Adrenal gland (tissue), 5 donors: ENCODE measurements at regions not wholly inside any gene's neighbourhood (a gene's known extent, or its start where the extent isn't known, plus 50 kb on each side); places are given as distances from the start of the nearest gene placed in this dataset.

Experiments used
- POLR2A ChIP-seq, 2 donors: fragments of 450-650 bp; IDR thresholded peaks; one replicate each; pipeline ENCODE4 v1.6.1; 2017; ENCODE audit warnings: antibody characterized with exemption in 2 of 2, mild to moderate bottlenecking in 2 of 2, moderate library complexity in 1 of 2
- TF ChIP-seq, protein P1 (sequence below), 6 experiments: fragments of 450-650 bp in 4 of 6; fragments of 200-600 bp in 2 of 6; sonication (generic) in 1 of 6; IDR thresholded peaks; 1 replicate in 5 of 6; 2 replicates in 1 of 6; pipeline versions ENCODE4 v1.5.1 to v1.8.0; 2016 to 2021; ENCODE audit warnings: antibody characterized with exemption in 6 of 6, mild to moderate bottlenecking in 2 of 6, moderate library complexity in 1 of 6
- donor health status: DM: no; HTN: no; CAD: no.

DNA sequence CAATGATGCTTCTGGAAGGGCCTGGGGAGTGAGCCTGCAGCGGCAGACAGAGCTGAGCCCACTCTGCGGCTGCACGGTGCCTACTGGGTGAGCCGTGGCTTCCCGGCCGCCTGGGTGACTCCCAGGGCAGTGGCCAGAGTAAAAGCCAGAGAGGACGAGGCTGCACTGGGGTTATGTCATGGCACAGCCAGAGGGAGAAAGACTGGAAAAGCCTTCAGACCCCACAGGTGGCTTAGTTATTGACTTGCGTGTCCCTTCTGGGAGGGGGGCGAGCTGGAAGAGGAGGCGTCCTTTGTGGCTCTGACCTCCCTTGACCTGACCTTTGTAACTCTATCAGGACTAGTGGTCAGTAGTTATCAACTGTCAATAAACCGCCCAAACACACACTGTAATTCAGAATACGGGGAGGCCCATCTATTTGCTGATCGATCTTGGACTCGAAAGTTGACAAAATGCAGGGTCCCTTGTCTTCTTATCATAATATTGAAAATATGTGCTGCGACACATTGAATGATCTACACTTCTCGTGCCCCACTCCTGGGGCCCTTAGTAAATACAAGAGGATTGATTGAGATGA, 385.9 kb upstream of the ZFHX3 start:
- TF ChIP-seq, protein P1, sequence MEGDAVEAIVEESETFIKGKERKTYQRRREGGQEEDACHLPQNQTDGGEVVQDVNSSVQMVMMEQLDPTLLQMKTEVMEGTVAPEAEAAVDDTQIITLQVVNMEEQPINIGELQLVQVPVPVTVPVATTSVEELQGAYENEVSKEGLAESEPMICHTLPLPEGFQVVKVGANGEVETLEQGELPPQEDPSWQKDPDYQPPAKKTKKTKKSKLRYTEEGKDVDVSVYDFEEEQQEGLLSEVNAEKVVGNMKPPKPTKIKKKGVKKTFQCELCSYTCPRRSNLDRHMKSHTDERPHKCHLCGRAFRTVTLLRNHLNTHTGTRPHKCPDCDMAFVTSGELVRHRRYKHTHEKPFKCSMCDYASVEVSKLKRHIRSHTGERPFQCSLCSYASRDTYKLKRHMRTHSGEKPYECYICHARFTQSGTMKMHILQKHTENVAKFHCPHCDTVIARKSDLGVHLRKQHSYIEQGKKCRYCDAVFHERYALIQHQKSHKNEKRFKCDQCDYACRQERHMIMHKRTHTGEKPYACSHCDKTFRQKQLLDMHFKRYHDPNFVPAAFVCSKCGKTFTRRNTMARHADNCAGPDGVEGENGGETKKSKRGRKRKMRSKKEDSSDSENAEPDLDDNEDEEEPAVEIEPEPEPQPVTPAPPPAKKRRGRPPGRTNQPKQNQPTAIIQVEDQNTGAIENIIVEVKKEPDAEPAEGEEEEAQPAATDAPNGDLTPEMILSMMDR (IDR thresholded peaks at IDR 0.05), result no peak
- TF ChIP-seq POLR2A (IDR thresholded peaks at IDR 0.05), result no peak
